GM21367 (cell line): ENCODE measurements at regions not wholly inside any gene's neighbourhood (a gene's known extent, or its start where the extent isn't known, plus 50 kb on each side); places are given as distances from the start of the nearest gene placed in this dataset.
"Not testable (repeated sequence)": the region's sequence is repeated elsewhere in the genome, so short reads cannot be mapped to it uniquely, and the experiment has no call there.

Experiments used
- ATAC-seq: cut with Tn5 transposase; IDR thresholded peaks from one replicate; pipeline ENCODE4 v1.9.1; 2021; ENCODE audit not compliant: unreplicated experiment

- ATAC-seq = no peak
These were observed 1257.2 kb upstream of the CHAC2 start for GRCh38 chr2:52510432-52510831.

GRCh38 chr2:52502476-52502860, 1265.1 kb upstream of the CHAC2 start:
- no peak for ATAC-seq

- no peak for ATAC-seq
These were observed 1265.7 kb upstream of the CHAC2 start for GRCh38 chr2:52501715-52502475.

- no peak for ATAC-seq
These were observed 1267.0 kb upstream of the CHAC2 start for GRCh38 chr2:52500561-52500960.

- ATAC-seq = no peak
These were observed 1269.4 kb upstream of the CHAC2 start for GRCh38 chr2:52498077-52498750.

GRCh38 chr2:52495816-52496215, 1271.8 kb upstream of the CHAC2 start:
- ATAC-seq = no peak

- no peak for ATAC-seq
These were observed 1290.4 kb upstream of the CHAC2 start for GRCh38 chr2:52477166-52477565.

GRCh38 chr2:52475590-52475989, 1292.0 kb upstream of the CHAC2 start:
- no peak for ATAC-seq

GRCh38 chr2:52474091-52474490, 1293.5 kb upstream of the CHAC2 start:
- ATAC-seq = no peak

GRCh38 chr2:52473526-52473925, 1294.1 kb upstream of the CHAC2 start:
- no peak for ATAC-seq

GRCh38 chr2:52470457-52470856, 1297.1 kb upstream of the CHAC2 start:
- not testable (repeated sequence) for ATAC-seq

GRCh38 chr2:52467189-52467588, 1300.4 kb upstream of the CHAC2 start:
- no peak for ATAC-seq

- no peak for ATAC-seq
These were observed 1302.3 kb upstream of the CHAC2 start for GRCh38 chr2:52465287-52465686.

GRCh38 chr2:52463457-52463856, 1304.1 kb upstream of the CHAC2 start:
- ATAC-seq = no peak

GRCh38 chr2:52456561-52457377, 1310.8 kb upstream of the CHAC2 start:
- no peak for ATAC-seq

GRCh38 chr2:52454962-52455361, 1312.6 kb upstream of the CHAC2 start:
- ATAC-seq = no peak

GRCh38 chr2:52452201-52452600, 1315.4 kb upstream of the CHAC2 start:
- ATAC-seq = no peak

- ATAC-seq = no peak
These were observed 1321.9 kb upstream of the CHAC2 start for GRCh38 chr2:52445686-52446085.

GRCh38 chr2:52431352-52431760, 1336.2 kb upstream of the CHAC2 start:
- no peak for ATAC-seq

GRCh38 chr2:52429740-52430139, 1337.9 kb upstream of the CHAC2 start:
- ATAC-seq = no peak

GRCh38 chr2:52429171-52429570, 1338.4 kb upstream of the CHAC2 start:
- ATAC-seq = no peak

- no peak for ATAC-seq
These were observed 1339.4 kb upstream of the CHAC2 start for GRCh38 chr2:52428224-52428623.
